T-helper 1 cell treated with Interleukin-12 subunit alpha and Interleukin-12 subunit beta and Interleukin-4 antibody, amounts not matched to agents 30 μg/mL and 1 μg/mL, for 36 hours (primary cell): ENCODE measurements at regions not wholly inside any gene's neighbourhood (a gene's known extent, or its start where the extent isn't known, plus 50 kb on each side); places are given as distances from the start of the nearest gene placed in this dataset.
"Not testable (repeated sequence)": the region's sequence is repeated elsewhere in the genome, so short reads cannot be mapped to it uniquely, and the experiment has no call there.

Experiments used
- H3K27ac Mint-ChIP-seq: one replicate; pipeline ENCODE4 v1.8.0; 2021; ENCODE audit warnings: mild to moderate bottlenecking, mixed read lengths
- H3K27me3 Mint-ChIP-seq: one replicate; pipeline ENCODE4 v1.8.0; 2021; ENCODE audit warnings: low read depth, mixed read lengths
- H3K36me3 Mint-ChIP-seq: one replicate; pipeline ENCODE4 v1.8.0; 2021; ENCODE audit warnings: low read depth, mixed read lengths
- H3K4me1 Mint-ChIP-seq: one replicate; pipeline ENCODE4 v1.8.0; 2021; ENCODE audit warnings: low read depth, mixed read lengths
- H3K4me3 Mint-ChIP-seq: one replicate; pipeline ENCODE4 v1.8.0; 2021; ENCODE audit warnings: mild to moderate bottlenecking, moderate library complexity, mixed read lengths
- H3K9me3 Mint-ChIP-seq: one replicate; pipeline ENCODE4 v1.8.0; 2021; ENCODE audit warnings: mixed read lengths

DNA sequence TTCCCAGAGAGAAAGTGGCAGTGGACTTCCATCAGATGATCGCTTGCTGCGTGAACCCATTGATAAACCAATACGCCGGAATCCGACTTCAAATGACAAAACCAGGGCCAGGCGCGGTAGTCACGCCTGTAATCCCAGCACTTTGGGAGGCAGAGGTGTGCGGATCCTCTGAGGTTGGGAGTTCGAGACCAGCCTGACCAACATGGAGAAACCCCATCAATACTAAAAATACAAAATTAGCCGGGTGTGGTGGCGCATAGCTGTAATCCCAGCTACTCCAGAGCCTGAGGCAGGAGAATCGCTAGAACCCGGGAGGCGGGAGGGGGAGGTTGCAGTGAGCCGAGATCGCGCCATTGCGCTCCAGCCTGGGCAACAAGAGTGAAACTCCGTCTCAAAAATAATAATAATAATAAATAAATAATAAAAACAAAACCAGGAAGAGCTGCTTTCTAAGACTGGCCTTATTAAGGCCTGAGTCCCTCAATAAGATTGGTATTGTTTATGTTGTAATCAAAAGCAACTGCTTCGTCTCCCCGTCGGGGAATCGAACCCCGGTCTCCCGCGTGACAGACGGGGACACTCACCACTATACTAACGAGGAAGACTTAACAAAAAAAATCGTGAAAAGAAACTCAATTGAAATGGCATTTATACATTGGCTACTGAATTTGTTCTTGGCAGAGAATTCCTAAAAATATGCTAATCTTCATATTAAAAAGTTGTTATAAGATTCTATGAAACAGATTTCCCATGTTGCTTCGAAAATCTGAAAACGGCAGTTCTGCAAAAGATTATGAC lies 110.2 kb upstream of the ZNF184 start:
- H3K4me1 Mint-ChIP-seq, result peaks cover 2% of the 10 kb centered on the region
- peak overlapping the region; percentile 33 for H3K4me3 Mint-ChIP-seq
- peak overlapping the region; percentile 84 for H3K27ac Mint-ChIP-seq
- no peaks in the 10 kb centered on the region for H3K9me3 Mint-ChIP-seq
- H3K36me3 Mint-ChIP-seq, result peaks cover 2% of the 10 kb centered on the region
- H3K27me3 Mint-ChIP-seq, result peaks cover 51% of the 10 kb centered on the region

DNA sequence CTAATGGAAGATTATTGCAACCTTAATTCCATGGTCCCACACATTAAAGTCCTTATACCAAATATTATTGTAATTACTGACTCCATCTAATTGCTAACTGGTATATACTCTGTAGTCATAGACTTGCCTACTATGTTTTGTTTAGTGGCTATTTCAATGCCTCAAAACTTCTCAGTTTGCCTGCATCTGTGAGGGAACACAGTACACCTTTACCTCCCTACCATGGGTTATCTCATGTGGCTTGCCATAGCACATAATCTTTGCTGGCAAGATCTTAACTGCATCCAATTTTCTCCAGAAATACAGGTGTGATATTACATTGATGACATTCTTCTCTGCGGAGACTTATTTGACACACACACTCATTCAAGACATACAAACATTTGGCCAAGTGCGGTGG lies 107.1 kb upstream of the ZNF184 start:
- H3K27me3 Mint-ChIP-seq, result peaks cover 32% of the 10 kb centered on the region
- H3K4me3 Mint-ChIP-seq, result no peak overlapping the region
- H3K36me3 Mint-ChIP-seq, result peaks cover 2% of the 10 kb centered on the region
- peaks cover 2% of the 10 kb centered on the region for H3K4me1 Mint-ChIP-seq
- H3K27ac Mint-ChIP-seq, result no peak overlapping the region
- no peaks in the 10 kb centered on the region for H3K9me3 Mint-ChIP-seq

DNA sequence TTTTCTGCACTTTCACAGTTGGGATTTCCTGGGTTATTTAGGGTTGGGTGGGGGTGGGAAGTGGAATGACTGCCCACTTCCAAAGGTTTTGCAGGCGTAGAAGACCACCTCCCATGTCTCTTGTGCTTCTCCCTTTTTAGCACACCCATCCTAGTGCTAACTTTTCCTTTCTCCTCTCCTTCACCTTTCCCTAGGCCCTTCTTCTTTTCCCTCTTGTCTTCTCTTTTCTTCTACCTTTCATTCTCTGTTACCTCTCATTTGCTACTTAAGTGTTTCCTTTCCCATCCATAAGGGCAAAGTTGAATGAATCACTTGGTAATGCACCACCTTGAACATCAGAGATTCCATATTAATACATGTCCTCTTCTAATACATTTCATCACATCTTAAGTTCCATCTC lies 105.0 kb upstream of the ZNF184 start:
- Mint-ChIP-seq H3K27me3 (peaks cover 20% of the 10 kb centered on the region), H3K27ac (no peak overlapping the region), H3K9me3 (no peaks in the 10 kb centered on the region)

DNA sequence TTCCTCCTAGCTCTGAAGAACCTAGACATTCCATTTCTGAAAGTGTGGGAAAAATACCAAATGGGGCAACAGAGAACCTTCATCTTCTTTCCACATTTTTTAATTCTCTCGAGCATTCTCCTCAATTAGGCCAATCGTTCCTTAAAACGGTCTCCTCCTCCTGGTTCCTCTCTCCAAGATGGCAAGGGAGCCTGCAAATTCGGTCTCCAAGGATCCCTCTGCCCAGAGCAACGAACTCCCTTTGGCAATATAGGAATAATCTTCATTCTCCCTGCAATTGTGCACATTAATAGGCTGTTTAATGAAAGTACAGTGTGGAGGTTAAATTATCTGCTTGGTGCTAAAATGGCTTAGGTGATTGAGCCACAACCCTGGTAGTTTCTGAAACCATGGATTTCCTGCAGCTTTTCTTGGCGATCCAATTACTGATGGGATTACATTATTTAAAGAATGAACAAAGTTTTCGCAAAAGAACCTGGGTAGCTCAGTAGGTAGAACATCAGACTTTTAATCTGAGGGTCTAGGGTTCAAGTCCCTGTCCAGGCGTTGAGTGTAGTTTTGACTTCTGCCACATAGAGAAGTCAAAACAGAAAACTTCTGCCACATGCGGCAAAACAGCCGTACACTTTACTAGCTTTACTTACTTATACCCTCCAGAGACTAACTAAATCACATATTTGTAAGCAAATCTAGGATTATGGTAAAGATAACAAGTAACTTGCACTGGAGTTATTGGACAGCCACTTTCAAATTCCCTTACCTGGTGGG lies 102.9 kb upstream of the ZNF184 start:
- no peaks in the 10 kb centered on the region for H3K4me1 Mint-ChIP-seq
- H3K27ac Mint-ChIP-seq, result no peak overlapping the region
- no peak overlapping the region for H3K4me3 Mint-ChIP-seq
- H3K36me3 Mint-ChIP-seq, result no peaks in the 10 kb centered on the region
- H3K9me3 Mint-ChIP-seq, result no peaks in the 10 kb centered on the region
- H3K27me3 Mint-ChIP-seq, result peaks cover 26% of the 10 kb centered on the region

More for the DNA sequence above, 105.0 kb upstream of the ZNF184 start:
- Mint-ChIP-seq H3K36me3 (no peaks in the 10 kb centered on the region), H3K4me3 (no peak overlapping the region), H3K4me1 (no peaks in the 10 kb centered on the region)

DNA sequence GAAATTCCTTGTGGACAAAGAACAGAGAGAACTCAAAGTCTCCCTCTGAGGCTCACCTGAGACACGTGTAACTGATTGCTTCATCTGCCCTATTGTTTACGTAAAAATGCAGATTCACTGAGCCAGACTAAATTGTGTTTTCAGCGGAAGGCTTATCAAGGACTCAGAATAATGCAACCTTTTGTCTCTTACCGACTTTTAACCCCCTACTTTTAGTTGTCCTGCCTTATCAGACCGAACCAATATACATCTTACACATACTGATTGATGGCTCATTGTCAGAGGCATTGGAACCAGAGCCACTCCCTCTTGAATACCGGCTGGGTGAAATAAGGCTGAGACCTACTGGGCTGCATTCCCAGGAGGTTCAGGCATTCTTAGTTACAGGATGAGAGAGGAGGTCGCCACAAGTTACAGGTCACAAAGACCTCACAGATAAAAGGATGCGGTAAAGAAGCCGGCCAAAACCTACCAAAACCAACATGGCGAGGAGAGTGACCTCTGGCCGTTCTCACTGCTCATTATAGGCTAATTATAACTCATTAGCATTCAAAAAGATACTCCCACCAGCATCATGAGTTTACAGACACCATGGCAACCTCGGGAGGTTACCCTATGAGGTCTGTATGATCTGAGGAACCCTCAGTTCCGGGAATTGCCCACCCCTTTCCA lies 95.5 kb upstream of the ZNF184 start:
- no peak overlapping the region for H3K4me3 Mint-ChIP-seq
- peaks cover 6% of the 10 kb centered on the region for H3K9me3 Mint-ChIP-seq
- H3K27me3 Mint-ChIP-seq, result peaks cover 59% of the 10 kb centered on the region
- no peaks in the 10 kb centered on the region for H3K36me3 Mint-ChIP-seq
- H3K27ac Mint-ChIP-seq, result no peak overlapping the region
- H3K4me1 Mint-ChIP-seq, result peaks cover 4% of the 10 kb centered on the region

DNA sequence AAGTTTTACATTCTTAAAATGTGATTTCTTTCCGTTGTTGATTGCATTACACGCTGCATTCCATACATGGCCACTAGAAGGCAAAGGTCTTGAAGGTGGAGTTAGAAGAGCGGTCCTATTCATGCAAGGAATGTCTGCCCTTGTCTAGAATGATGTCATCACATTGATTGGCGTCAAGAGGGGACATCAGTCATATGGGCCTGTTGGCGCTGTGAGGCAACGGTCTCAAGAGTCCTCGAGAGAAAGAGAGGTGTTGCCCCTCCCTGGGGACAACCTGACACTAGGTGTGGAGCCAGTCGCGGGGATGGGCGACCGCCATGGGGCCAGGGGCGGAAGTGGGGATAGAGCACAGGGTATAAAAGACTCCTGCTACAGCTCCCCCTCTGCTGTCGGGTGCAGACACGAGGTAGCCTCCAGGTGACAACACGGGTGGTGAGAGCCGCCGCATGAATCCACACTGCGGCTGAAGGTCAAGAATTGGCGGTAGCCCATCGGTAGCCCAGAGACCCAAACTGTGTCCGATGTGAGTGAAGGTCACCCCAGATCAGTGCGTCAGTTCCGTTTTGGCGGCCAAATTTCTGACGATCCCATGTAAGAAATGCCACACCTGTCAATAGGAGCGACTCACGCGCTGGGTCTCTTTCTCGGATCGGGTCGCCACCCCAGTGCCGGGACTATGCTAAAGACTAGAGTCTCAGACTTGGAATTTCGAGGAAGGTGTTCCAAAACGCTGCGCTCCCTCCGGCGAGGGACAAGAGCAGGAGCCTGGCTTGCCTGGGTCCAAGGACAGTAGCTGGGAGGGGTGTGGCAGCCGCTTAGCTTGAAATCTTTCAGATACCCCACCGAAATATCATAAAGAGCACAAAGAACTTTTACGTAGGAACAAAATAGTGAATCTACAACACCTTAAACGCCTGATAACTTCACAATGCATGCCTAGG lies 93.2 kb upstream of the ZNF184 start:
- Mint-ChIP-seq H3K27me3 (peaks cover 73% of the 10 kb centered on the region), H3K27ac (peak overlapping the region; percentile 29), H3K9me3 (peaks cover 10% of the 10 kb centered on the region), H3K36me3 (no peaks in the 10 kb centered on the region), H3K4me3 (peak overlapping the region; percentile 15), H3K4me1 (peaks cover 8% of the 10 kb centered on the region)

DNA sequence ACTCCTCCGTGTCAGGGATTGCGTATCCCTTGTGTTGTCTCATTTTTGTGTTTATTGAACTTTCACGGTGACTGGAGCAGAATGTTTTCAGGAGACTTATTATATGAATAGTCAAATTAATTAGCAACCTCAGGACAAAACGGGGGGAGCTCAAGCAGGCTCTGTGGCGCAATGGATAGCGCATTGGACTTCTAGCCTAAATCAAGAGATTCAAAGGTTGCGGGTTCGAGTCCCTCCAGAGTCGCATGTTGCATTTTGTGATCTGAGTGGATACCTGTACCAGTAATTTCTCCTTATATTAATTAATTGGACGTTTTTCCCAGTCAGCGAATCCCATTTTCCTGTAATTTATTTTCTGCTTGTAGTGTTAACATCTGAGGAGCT lies 89.1 kb upstream of the ZNF184 start:
- Mint-ChIP-seq H3K27me3 (peaks cover 90% of the 10 kb centered on the region), H3K4me1 (peaks cover 13% of the 10 kb centered on the region), H3K27ac (no peak overlapping the region), H3K9me3 (peaks cover 18% of the 10 kb centered on the region), H3K4me3 (no peak overlapping the region), H3K36me3 (no peaks in the 10 kb centered on the region)

DNA sequence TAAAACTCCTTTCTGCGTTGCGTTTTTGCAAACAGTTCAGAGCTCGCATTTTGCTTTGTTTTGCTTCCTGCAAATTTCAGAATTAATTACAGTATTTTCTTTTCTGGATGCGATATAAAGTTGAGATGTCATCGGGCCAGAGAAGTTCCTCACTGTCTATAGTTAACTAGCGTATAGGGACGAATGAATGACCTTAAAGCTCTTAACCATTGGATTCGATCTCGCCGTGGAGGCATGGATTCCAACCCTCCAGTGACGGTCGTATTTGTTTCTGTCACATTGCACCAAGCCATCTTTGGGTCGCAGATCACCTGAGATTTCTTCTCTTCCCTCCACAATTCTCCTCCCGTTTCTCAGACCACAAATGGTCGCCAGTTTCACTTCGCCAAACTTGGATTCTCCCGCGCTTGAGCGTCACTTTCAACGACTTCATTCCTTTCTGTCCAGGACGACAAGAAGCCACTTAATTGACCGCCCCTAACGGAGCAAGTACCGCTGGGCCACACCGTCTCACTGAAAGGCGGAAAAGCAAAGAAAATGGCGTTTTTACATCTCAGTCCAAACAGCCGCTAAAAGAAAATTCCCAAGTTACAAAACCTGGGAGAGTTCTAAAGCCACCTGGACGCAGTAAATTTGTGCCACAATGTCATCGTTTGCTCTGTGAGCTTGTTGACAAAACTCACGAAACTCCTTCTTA lies 85.3 kb upstream of the ZNF184 start:
- H3K27ac Mint-ChIP-seq, result peak overlapping the region; percentile 80
- peaks cover 15% of the 10 kb centered on the region for H3K4me1 Mint-ChIP-seq
- H3K27me3 Mint-ChIP-seq, result peaks cover 86% of the 10 kb centered on the region
- peaks cover 18% of the 10 kb centered on the region for H3K9me3 Mint-ChIP-seq
- peak overlapping the region; percentile 64 for H3K4me3 Mint-ChIP-seq
- peaks cover 3% of the 10 kb centered on the region for H3K36me3 Mint-ChIP-seq

DNA sequence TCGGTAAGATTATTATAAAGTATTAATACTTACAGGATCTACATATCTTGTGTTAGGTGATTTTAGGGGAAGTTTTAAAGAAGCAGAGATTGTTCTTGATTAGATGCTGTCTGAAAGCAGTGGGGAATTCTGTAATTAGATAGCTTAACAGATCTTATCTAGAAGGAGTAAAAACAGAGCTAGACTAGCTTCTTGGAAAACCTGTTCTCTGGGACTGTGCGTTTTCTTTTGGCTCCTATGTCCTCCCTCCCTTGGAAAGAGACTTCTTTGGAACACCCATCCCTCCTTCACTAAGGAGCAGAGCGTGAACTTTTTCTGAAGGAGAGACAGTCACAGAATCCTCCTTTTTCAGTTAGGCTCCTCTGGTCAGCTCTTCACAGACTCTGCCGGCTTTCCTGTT lies 83.5 kb upstream of the ZNF184 start:
- H3K4me1 Mint-ChIP-seq, result peaks cover 12% of the 10 kb centered on the region
- H3K27ac Mint-ChIP-seq, result no peak overlapping the region
- no peak overlapping the region for H3K4me3 Mint-ChIP-seq
- H3K9me3 Mint-ChIP-seq, result peaks cover 19% of the 10 kb centered on the region
- peaks cover 82% of the 10 kb centered on the region for H3K27me3 Mint-ChIP-seq
- peaks cover 3% of the 10 kb centered on the region for H3K36me3 Mint-ChIP-seq

DNA sequence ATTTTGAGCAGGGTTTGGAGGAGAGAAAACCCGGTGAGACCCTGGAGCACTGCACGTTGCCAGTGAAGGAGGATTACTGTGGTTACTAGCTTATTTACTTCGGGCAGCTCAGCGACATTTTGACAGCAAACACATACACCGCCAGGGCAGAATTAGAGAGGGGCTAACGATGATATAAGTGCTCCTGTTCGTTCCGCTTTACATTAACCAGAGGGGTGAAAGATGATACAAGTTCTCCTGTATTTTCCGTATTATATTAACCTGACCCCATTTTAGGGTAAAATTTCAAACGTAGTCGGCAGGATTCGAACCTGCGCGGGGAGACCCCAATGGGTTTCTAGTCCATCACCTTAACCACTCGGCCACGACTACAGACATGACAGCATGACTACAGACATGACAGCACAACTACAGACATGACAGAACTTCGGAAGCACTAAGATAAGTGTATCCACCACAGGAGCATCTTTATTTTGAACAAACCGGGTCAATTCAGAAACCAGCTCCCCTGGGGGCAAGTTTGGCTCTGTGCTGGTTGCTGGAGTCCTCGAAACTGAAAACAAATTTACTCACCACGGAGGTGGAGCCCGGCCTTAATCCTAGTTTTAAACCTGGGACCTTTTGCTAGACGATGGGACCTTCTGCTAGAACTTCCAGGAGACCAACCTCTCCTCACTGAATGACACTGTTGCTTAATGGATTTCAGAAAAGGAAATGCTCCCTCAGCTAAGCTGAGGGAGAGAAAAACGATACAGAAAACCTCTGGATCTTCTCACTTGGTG lies 80.4 kb upstream of the ZNF184 start:
- Mint-ChIP-seq H3K4me3 (peak overlapping the region; percentile 45), H3K9me3 (peaks cover 12% of the 10 kb centered on the region), H3K36me3 (peaks cover 3% of the 10 kb centered on the region), H3K27me3 (peaks cover 79% of the 10 kb centered on the region), H3K4me1 (peaks cover 11% of the 10 kb centered on the region), H3K27ac (no peak overlapping the region)

DNA sequence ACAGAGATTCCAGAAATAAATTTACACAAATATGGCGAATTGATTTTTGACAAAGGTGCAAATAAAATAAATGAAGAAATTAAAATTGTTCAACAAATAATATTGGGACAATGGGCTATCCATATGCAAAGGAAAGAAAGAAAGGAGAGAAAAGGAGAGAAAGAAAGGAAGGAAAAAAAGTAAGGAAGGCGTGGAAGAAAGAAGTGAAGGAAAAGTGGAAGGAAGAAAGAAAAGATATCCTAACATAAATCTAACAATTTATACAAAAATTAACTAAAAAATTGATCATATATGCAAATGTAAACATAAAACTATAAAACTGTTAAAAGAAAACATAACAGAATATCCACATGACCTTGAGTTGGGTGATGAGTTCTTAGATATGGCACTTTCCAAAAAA lies 78.7 kb upstream of the ZNF184 start:
- H3K4me1 Mint-ChIP-seq, result peaks cover 20% of the 10 kb centered on the region
- H3K4me3 Mint-ChIP-seq, result no peak overlapping the region
- no peak overlapping the region for H3K27ac Mint-ChIP-seq
- H3K27me3 Mint-ChIP-seq, result peaks cover 79% of the 10 kb centered on the region
- peaks cover 3% of the 10 kb centered on the region for H3K36me3 Mint-ChIP-seq
- H3K9me3 Mint-ChIP-seq, result peaks cover 26% of the 10 kb centered on the region

DNA sequence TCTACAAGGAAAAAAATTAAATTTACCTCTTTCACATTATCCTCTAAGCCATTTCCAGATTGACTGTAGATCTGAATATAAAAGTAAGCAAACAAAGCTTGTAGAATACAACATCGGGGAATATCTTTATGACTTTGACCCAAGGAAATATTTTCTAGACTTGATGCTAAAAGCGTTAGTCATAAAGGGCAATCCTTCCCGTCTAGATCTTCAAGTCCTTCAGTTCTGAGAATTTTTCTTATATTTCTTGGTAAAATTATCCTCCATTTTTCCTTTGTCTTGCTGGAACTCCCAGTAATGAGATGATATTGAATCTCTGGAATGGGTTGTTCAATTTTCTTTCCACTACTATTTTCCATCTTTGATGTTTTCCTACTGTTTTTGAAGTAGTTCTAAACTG lies 77.8 kb upstream of the ZNF184 start:
- Mint-ChIP-seq H3K4me1 (peaks cover 21% of the 10 kb centered on the region), H3K9me3 (peaks cover 33% of the 10 kb centered on the region), H3K27ac (no peak overlapping the region), H3K36me3 (peaks cover 3% of the 10 kb centered on the region), H3K27me3 (peaks cover 81% of the 10 kb centered on the region), H3K4me3 (no peak overlapping the region)

DNA sequence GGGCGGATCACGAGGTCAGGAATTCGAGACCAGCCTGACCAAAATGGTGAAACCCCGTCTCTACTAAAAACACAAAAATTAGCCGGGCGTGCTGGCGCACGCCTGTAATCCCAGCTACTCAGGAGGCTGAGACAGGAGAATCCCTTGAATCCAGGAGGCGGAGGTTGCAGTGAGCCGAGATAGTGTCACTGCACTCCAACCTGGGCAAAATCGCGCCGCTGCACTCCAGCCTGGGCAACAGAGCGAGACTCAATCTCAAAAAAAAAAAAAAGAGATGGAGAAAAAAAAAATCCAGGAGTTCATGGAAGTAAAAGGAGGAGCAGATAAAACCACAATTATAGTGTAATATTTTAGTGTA lies 76.3 kb upstream of the ZNF184 start:
- peaks cover 39% of the 10 kb centered on the region for H3K9me3 Mint-ChIP-seq
- not testable (repeated sequence) for H3K36me3 Mint-ChIP-seq, H3K27ac Mint-ChIP-seq, H3K4me3 Mint-ChIP-seq
- H3K27me3 Mint-ChIP-seq, result peaks cover 87% of the 10 kb centered on the region
- peaks cover 32% of the 10 kb centered on the region for H3K4me1 Mint-ChIP-seq
